NK-92 treated with Interleukin-12 subunit alpha and Interleukin-12 subunit beta, amount 100 ng/mL, for 24 hours (cell line): ENCODE measurements at regions not wholly inside any gene's neighbourhood (a gene's known extent, or its start where the extent isn't known, plus 50 kb on each side); places are given as distances from the start of the nearest gene placed in this dataset.

Experiments used
- DNase-seq: peaks from one replicate; lab custom pipeline; 2025; lab: John Stamatoyannopoulos, UW

DNA sequence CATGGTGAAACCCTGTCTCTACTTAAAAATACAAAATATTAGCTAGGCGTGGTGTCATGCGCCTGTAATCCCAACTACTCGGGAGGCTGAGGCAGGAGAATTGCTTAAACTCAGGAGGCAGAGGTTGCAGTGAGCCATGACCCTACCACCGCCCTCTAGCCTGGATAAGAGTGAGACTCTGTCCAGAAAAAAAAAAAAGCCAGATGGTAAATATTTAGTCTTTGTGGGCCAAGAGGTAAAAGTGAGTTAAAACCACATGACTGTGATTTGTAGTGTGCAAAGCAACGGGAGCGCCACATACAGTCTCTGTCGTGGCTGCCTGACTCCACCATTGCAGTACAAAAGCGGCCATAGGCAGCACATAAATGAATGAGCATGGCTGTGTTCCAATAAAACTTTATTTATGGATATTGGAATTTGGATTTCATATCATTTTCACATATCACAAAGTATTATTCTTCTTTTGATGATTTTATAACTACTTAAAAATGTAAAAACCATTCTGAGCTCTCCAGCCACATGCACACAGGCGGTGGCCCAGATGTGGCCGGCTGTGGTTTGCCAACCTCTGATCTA lies 51.8 kb upstream of the CASZ1 start:
- no peak for DNase-seq

DNA sequence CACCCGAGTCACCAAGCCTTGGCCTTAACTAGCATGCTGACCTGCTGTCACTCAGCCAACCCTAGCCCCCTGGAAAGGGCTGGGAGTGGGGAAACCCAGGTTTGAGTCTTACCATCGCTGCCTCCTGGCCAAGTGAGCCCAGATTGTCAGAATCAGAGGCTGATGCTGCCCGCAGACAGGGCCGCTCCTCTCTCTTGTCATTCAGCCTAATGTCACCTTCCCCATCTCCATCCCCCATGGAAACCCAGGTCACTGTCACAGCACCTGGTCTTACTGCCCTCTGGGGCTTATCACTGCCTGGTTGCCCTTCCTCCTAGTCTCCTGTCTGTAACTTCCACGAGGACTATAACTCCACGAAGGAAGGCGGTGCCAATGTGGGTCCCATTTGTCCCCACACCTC lies 53.6 kb upstream of the CASZ1 start:
- no peak for DNase-seq

DNA sequence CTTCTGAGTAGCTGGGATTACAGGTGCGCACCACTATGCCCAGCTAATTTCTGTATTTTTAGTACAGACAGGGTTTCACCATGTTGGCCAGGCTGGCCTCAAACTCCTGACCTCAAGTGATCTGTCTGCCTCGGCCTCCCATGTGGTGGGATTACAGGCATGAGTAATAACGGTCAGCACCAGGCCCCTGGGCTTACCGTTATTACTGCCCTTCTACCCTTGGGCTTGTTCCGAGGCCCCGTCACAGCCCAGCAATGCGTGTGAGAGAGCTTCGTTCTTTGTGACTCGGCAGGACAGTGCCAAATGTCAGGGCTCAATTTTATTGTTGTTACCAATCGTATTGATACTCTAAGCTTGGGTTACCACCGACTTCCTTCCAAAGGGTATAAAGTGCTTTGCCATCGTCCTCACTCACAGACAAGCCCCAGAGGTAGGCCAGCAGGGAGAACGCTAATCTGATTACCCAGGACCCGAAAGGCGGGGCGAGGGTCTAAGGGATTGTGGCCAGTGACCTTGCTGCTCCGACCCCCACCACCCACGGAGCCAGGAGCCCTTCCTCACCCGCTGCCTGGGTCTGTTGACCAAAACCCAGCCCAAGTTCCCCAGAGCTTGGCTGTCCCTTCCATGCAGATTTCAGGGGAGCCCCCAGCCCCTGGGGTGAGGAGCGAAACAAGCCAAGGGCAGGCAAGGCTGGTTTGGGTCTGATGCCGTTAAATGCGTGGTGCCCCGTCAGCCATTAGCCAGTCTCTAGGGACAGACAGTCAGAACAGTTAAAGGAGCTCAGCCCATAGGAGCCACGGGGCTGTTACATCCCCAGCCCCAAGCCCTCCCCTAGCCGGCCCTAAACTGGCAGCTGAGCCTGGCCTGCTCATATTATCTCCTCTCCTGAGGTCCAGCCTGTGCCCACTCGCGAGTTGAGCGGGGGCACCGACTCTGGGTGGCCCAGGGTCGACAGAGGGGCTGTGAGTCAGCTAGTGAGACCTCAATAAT lies 54.9 kb upstream of the CASZ1 start:
- DNase-seq = no peak

DNA sequence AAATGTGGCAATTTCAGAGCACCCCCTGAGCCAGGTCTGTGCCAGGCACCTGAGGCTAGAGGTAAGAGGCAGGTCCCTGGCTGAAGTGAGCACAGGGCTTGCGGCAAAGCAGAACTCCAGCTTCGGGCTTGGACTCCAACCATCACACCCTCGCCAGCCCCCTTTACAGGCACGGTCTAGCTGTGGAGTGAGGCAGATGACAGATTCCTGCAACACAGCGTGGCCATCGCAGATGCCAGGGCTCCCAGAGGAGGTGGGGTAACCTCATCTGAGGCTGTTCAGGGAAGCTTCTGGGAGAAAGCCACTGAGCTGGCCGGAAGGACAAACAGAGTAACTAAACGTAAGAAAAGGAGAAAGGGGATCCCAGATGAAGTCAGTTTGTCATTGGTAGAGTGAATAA lies 55.6 kb upstream of the CASZ1 start:
- no peak for DNase-seq

DNA sequence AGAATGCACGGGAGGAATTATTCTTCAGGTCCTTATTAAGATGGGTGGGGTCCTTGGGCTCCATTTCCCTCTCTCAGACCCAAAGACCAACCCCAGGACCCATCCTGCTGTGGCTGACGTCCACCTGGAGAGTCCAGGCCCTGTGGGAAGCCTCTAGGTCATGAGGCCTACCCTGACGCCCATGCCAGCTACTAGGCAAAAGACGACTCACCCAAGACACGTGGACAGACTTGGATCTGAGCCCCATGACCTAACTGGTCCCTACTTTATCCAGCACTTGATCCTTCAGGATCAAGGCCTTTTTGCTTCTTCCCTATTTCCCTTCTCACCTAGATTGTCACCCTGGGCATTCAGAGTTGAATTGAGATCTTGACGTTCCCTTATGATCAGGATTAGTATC lies 56.0 kb upstream of the CASZ1 start:
- no peak for DNase-seq

DNA sequence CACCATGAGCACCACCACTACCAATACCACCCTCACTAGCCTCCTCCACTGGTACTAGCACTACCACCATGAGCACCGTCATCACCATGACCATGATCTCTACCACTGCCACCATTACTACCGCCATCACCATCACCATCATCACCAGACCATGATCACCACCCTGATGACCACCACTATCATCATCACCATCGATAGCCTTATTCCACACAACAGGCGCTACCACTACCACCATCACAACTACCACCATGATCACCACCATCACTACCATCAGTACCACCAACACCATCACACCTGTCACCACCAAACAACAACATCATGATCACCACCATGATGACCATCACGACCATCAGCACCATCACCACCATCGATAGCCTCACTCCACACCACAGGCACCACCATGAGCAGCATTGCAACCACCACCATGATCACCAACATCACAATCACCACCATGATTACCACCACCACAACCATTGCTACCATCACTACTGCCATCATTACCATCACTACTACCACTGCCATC lies 56.6 kb upstream of the CASZ1 start:
- no peak for DNase-seq

DNA sequence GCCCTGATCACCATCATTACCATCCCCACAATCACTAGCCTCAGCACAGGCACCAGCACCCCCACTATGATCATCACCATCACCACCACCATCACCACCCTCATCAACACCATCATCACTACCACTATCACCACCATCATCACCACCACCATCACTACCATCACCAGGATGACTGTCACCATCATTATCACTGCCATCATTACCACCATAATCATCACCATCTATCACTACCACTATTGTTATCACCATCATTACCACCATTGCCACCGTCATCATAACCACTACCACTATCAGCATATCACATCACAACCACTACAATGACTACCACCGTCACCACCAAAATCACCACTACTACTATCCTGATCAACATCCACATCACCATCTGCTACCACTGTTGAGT lies 57.3 kb upstream of the CASZ1 start:
- no peak for DNase-seq

DNA sequence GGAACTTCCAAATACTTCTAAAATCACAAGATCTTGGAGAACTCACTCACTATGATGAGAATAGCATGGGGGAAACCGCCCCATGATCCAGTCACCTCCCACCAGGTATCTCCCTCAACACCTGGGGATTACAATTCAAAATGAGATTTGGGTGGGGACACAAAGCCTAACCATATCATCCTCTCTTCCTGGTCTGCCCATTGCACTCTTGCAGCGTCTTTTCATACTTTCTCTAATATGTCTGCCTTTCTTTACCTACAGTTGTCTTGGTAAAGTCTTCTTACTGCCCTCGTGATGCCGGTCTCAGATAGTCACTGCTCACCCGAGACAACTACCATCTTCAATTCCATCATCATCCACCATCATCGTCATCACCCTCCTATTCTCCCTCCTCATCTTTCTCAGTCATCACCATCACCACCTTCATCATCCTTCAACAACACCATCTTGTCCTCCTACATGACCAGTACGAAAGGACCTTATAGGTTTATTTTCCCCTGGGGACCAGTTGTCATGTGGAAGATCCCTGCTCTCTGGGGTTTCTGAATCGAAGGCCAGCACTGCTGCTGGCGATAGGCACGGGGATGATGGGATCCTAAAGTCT lies 58.5 kb upstream of the CASZ1 start:
- no peak for DNase-seq

DNA sequence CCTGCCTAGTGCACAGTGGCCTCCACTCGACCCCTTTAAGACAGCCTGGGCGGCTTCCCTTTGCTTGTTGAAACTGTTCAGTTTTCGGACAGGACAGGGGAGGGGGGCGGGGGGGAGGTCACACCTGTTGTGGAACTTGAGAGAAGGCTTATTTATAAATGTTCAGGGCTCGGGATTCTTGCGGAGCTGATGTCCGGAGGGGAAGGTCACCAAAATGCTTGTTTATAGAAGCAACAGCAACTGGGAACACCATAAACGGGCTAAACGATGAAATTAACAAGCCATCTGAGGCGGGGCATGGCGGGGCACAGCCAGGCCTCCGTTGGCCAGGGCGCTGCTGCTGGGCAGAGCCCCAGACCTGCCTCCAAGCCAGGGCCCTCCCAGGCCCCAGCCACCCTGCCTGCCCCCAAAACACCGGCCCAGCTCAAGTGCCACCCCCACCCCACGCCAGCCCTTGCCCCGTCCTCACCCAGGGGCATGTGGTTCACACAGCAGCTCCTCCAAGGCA lies 59.8 kb upstream of the CASZ1 start:
- no peak for DNase-seq

DNA sequence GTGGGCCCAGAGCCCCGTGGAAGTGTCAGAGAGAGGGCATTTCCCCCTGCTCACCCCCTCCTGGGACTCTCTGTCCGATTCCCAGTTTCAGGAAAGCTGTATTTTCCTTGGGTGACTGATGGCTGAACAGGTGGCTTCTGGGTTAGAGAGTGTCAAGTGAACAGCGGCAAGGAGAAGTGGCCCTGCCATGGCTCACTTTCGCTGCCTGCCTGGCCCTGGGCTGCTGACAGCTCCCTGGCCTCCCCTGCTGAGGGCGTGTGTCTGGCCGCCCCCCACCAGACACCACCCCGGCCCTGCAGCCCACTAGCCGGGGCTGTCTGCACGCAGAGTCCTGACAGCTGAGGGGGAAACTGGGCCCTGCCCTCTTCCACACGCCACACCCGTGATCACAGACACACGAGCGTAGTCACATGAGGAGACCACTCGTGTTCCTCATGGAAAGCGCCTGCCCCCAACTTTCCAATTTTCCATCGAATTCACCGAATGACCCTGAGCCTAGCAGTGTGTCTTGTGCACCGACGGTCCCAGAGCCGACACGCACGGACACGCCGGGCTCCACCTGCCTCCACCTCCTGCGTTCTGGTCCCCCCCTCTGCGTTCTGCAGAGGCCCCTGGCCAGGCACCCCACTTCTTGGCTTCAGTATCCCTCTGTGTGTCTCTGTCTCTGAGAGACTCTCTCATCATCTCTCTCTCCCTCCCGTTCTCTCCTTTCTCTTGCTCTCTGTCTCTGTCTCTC lies 60.6 kb upstream of the CASZ1 start:
- no peak for DNase-seq

DNA sequence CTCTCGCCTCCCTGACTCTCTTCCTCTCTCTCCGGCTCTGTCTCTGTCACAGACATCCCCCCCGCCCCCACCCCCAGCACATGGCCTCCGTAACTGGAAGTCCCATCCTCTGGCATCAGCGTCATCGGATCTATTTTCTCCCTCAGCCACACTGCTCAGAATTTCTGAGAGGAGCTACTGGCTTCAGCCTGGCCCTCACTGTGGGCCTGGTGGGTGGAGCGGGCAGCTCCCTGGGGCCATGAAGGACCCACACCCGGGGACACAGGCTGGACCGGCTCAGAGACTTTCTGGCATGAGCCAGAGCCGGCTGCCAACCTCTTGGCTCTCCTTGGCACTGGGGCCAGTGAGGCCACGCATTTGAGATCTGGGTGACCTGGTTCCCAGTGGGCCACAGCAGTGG lies 61.2 kb upstream of the CASZ1 start:
- no peak for DNase-seq

DNA sequence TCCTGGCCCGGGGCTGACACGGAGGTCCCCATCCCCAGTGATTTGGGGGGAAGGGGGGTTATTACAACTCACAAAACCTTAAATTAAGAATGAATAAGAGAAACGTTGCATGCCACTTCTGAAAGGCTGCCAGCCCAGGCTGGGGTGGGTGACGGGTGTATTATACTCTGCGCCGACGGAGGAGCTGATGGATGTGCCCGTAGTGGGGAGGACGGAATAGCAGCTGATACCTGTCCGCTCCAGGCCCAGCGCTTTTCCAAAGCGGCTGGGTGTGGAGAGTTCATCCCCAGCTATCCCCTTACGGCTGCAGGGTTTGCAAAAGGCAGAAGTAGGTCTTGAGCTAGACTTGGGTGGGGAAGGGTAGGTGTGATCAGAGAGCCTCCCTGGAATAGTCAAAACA lies 63.8 kb upstream of the CASZ1 start:
- no peak for DNase-seq

DNA sequence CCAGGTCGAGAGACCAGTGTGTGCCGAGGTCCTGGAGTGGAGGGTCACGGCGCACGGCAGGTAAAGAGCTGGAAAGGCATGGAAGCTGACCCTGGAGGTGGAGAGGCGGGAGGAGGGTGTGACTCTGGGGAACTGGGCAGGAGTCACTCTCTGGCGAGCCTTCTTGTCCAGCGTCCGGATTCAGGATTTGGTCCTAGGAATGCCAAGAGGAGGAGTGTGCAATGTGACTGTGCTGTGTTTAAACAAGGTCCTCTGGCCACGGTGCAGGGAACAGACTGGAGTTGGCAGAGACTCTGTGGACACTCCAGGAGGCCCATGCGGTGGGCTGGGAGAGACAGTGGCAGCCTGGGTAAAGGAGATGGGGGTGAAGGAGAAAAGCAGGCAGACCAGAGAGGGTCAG lies 64.2 kb upstream of the CASZ1 start:
- no peak for DNase-seq

DNA sequence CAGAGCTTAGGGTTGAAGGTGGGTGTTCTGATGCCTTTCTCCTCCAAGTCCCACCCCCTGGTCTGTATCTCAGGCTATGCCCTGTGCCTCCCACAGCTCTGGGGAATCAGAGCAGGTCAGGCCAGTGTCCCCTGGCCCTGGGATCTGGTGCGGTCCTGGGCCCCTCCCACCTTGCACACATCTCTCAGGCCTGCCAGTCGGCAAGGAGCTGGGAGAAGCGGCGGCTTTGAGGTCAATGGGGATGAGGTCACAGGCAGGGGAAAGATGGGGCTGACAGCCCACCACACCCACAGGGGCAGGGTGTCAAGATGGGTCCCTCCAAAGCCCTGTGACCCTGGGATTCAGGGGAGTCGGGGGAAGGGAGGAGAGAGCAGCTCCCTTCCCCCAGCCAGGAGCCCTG lies 65.4 kb upstream of the CASZ1 start:
- DNase-seq = no peak

DNA sequence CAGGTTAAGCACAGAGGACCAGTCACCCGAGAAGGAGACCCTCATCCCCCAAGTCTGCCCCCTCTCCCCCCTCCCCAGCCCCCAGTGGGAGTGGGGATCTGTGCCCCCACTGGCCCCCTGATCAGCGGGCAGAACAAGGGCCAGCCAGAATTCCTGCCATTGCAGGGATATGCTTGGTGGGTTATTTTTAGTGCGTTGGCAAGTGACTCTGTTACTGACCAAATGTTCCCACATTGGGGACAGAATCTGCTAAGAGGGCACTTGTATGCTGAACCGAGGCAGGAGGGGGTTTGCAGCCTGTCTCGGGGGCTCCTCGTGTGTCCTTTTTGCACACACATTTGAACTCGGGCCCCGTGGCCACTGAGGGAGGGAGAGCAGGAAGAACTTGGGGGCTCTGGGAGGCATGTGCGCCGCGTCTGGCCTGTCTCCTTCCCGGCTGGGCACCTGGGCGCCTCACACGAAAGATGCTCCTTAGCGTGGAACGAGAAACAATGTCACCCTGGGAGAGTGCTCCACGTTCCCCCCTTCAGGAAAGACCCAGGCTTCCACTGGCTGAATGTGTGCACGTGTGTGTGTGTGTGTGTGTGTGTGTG lies 66.4 kb upstream of the CASZ1 start:
- no peak for DNase-seq

DNA sequence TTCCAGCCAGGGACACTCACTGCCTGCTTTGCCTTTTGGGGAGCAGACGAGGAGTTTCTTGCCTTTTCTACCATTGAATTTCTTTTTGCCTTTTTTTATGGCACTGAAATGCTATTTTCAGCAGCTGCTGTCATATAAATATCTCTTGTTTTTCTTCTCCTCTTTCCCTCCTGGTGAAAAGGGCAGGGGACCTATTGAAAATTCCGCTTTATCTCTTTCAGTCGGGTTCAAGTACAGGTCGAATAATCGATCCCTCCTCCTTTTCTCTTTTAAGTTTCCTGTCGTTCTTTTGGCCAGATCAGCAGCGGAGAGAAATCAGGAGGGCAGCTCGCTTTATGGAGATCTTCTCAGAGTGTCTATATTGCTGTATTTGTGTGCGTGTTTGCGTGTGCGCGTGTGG lies 67.4 kb upstream of the CASZ1 start:
- DNase-seq = no peak

DNA sequence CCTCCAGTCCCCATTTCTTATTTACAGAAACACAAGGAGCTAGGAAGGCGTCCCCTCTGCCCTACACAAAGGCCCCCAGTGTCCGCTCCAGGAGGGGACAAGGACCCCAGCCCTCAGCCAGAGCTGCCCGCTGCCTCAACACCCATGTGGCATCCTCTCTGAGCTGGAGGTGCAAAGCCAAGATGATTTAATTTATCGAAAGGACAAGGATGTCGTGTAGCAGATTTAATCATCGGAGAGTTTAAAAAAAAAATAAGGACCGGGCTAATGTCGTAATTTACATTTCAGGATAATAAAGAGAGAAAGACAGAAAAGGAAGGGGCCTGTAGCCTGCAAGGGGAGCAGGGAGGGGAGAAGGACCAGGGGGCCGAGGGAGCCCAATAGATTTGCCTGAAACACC lies 68.3 kb upstream of the CASZ1 start:
- no peak for DNase-seq

DNA sequence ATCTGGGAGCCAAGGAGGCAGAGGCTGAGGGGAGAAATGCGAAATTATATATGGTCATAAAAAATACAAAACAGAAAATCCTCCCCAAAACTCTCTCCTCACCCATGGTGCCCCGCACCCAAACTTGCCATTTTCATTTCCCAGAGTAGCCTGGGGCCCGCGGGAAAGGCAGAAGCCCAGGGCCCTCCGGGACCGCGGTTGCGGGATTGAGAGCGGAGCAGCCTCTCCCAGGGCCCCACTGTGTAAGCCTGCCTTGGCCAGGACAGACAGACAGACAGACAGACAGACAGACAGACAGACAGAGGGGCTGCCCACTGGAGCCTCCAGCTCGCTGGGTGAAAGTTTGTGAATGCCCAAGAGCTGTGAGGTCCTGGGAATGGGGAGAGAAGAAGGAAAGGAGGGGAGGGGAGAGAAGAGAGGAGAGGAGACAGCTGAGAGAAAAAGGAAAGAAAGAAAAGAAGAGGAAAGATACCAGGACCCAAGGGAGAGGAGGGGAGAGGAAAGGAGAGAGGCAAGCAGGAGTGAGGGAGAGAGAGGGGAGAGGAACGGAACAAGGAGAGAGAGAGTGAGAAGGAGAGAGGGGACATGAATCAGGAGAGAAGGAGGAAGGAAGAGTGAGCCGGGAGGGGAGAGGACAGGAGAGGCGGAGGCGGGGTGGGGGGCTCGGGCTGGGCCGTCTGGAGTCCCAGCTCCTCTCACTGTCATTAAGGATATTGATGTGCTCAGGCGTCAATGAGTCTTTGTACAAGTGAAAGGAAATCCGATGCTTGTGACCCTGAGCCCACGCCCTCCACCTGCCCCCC lies 69.3 kb upstream of the CASZ1 start:
- no peak for DNase-seq

DNA sequence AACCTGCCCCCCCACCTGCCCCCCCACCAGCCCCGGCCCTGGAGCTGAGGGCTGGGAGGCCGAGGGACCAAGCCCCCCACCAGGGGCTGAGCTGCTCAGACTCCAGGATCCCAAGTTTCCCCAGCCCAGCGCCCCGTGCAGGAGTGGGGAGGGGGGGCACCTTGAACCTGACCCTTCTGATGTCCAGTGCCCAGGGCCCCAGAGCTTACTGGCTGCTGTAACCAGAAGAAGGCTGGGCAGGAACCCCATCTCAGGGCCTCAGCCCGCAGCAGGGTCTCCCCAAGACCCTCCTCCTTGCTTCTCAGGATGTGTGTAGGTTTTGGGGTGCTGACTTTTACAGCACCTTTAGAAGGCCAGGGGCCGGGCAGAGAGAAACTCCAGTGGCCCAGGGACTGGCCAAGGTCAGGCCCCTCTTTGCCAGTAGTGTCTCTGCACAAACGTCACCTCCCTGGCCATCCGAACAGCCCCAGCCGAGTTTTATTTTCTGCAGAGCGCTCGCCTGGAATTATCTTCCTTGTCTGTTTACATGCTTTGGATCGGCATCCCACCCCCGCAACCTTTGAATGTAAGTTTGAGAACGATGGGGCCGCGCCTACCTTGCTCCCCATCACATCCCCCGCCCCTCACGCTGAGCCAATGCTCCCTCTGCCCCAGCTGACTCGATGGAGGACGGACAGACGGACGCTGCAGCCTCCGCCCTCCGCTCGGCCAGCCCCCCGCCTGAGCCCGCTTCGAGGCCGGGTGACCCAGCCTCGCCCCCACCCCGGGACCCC lies 70.1 kb upstream of the CASZ1 start:
- DNase-seq = no peak

DNA sequence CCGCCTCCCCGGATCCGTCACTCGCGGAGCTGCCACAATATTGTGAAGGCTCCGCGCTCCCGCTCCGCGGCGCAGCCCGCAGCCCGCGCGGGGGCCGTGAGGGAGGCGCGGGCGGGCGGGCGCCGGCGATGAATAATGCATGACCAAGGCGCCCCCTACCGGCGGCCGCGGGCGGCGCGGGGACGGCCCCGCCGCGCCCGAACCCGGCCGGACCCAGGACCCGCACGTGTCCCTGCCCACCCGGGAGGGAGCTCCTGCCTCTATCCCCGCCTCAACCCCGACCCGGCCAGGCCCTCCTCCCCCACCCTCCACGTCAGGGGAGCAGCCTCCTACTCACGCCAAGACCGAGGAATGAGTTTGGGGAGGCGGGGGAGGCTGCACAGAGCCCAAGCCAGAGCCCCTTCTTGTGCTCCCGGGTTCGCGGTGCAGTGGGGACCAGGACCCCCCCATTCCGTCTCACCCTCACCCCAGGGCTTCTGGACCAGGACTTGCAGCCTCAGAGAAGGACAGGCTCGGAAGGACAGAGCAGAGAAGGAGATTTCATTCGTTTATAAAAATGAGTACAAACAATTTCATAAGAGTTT lies 70.8 kb upstream of the CASZ1 start:
- DNase-seq = no peak
